GM18951 (cell line): ENCODE measurements at regions not wholly inside any gene's neighbourhood (a gene's known extent, or its start where the extent isn't known, plus 50 kb on each side); places are given as distances from the start of the nearest gene placed in this dataset.

Experiments used
- POLR2A ChIP-seq: IDR thresholded peaks from 4 replicates; pipeline ENCODE4 v1.6.1; 2011; ENCODE audit warnings: mild to moderate bottlenecking; ENCODE audit not compliant: insufficient read length, insufficient read depth; ENCODE audit errors: extremely low read depth
- in situ Hi-C: fragments of 300-500 bp; cut with MboI; formaldehyde crosslinking; loops from one replicate; pipeline ENCODE4 v1.12.0; 2022; ENCODE audit warnings: low sequenced_read_pairs, mixed read lengths, inconsistent platforms; ENCODE audit not compliant: unreplicated experiment

DNA sequence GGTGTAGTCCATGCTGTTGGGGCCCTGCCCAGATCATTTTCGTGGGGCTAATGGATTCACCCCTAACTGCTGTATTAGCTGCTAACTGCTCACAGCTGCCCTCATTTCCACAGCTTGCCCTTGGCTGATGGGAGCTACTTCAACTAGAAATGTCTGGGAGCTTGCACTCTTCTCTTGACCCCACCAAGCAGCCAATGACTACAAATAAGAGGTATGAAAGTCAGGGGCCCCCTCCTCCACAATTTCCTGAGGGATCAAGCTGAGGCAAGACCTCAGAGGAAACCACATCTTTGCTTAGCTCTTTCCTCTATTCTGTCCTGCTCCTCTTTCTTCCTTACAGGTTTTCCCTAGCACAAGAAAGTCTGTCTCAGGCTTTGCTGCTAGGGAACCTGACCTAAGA, 397.5 kb downstream of the MLLT3 start:
- in situ Hi-C loops, result no loop called here
- no peak for TF ChIP-seq POLR2A

DNA sequence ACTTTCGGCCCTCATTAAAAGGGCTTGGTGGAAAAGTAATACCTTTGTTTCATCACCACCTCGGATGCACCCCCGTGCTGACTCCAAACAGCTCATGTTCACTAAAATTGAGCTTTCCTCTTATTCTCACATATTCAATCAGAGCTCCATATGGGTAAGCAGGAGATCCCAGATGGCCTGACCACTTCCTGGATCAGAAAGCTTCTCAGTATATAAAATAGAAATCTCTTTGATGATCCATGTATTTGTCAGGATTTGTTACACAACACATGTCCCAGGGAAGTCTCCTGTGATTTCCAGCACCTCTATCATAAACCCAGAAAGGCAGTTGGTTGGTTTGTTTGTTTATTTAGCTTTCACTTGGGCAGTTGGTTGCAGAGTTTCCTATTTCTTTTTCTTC, 402.0 kb downstream of the MLLT3 start:
- TF ChIP-seq POLR2A, result no peak
- in situ Hi-C loops, result no loop called here

GRCh38 chr9:20219437-20219836, 402.9 kb downstream of the MLLT3 start:
- in situ Hi-C loops, result no loop called here
- no peak for TF ChIP-seq POLR2A

DNA sequence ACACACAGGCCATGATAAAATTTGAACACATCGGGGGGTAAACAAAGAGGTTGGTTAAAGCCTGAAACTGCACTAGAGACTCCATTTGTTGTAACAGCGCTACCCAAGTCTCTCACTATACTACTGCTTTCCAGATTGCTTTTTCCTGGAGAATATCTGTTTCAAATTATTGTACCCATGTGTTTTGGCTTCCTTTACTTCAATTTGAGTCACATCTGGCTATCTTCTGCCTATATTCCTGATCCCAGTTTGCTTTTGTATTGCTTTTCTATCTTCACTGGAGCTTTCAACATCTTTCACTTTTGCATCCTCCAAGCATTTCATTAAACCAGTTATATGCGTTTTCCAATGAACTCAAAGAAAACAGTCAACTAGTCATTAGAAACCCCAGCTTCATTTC, 404.7 kb downstream of the MLLT3 start:
- in situ Hi-C loops, result no loop called here
- TF ChIP-seq POLR2A, result no peak

DNA sequence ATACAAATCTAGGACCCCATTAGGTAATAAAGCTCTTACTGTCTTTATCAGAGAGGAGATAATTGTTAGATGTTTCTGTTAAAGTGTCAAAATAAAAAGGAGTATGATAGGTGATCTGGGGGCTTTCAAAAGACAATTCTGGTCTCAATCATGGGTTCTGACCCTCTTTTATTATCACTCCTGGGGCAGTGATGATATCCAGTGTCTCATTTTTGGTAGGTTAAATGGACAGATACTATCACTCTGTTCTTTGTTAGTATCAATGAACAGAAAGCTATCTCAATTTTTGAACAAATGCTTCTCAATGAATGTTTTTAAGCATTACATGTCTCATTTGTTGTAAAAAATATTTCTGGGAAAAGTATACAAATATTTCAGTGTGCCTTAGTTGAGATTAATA, 405.9 kb downstream of the MLLT3 start:
- in situ Hi-C loops, result no loop called here
- no peak for TF ChIP-seq POLR2A

GRCh38 chr9:20215552-20215951, 406.7 kb downstream of the MLLT3 start:
- in situ Hi-C loops, result no loop called here
- TF ChIP-seq POLR2A, result no peak

DNA sequence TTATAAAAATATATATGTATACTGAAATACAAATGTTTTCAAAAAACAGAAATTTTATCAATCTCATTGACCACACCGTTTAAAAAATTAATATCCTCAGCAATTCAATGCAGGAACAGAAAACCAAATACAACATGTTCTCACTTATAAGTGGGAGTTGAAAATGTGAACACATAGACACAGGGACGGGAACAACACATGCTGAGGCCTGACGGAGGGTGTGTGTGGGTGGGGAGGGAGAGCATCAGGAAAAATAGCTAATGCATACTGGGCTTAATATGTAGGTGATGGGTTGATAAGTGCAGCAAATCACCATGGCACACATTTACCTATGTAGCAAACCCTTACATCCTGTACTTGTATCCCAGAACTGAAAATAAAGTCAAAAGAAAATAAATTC, 409.5 kb downstream of the MLLT3 start:
- TF ChIP-seq POLR2A, result no peak
- in situ Hi-C loops, result no loop called here

DNA sequence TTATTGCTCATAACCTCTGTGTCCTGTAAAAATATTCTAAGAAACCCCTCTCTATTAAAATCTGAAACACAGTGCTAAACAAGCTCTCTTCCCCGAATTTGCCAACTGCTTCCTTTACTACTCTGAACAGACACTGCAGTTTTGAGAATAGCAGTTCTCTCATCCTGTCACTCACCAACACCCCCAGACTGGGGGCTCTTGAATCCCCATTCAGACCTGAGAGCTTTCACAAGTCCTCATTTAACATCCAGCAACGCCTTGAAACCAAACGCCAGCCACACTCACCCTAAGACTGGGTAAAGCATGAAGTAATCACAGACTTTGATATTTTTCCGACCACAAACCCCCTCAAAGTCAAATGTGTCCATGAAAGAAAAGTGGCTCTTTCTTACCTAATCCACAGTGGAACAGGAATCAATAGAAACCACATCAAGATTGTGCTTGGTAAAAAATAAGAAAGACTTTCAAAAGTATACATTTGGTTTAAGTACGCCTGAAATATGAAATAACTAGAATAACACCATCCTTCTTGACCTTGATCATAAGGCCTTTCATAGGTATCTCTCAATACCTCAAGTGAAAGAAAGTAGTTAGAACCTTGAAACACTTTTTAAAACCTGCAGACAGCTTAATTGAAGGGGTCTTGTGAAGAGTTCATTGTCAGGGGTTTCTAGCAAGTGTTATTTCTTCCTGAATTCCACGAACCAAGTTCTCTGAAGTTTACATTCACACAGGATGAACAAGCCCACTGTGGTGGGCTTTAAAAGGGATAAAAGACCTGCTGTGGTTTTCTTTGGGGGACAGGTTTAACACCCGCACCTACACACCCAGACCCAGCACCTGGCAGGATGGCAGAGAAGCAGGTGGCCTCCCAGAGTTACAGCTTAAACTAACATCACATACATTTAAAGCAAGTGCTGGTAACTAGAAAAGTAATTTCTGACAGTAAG, 412.6 kb downstream of the MLLT3 start:
- in situ Hi-C loops, result no loop called here
- TF ChIP-seq POLR2A, result no peak

- no peak for TF ChIP-seq POLR2A
- in situ Hi-C loops, result no loop called here
Measured at GRCh38 chr9:20208961-20209371, 413.3 kb downstream of the MLLT3 start.

GRCh38 chr9:20208226-20208625, 414.1 kb downstream of the MLLT3 start:
- no peak for TF ChIP-seq POLR2A
- in situ Hi-C loops, result no loop called here

DNA sequence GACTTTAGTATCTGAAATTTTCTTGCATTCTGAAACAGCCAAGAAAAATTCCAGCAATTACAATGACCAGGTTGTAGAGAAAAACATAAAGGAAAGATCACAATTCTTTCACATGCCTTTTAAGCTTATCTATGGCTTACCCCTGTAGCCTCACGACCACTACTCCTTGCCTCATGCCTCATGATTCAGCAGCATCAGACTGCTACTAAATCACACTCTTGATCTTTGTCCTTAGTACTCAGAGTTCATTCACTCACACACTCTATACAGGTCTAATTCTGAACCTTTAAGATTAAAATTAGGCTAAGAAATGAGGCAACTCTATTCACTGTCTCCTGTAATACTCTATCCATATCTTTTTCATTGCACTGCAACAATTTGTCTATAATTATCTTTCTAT, 415.1 kb downstream of the MLLT3 start:
- TF ChIP-seq POLR2A, result no peak
- in situ Hi-C loops, result no loop called here

- no peak for TF ChIP-seq POLR2A
- in situ Hi-C loops, result no loop called here
Measured at GRCh38 chr9:20205821-20206220, 416.5 kb downstream of the MLLT3 start.

- no peak for TF ChIP-seq POLR2A
- in situ Hi-C loops, result no loop called here
Measured at GRCh38 chr9:20200991-20201431, 412.2 kb upstream of the SLC24A2 start.

DNA sequence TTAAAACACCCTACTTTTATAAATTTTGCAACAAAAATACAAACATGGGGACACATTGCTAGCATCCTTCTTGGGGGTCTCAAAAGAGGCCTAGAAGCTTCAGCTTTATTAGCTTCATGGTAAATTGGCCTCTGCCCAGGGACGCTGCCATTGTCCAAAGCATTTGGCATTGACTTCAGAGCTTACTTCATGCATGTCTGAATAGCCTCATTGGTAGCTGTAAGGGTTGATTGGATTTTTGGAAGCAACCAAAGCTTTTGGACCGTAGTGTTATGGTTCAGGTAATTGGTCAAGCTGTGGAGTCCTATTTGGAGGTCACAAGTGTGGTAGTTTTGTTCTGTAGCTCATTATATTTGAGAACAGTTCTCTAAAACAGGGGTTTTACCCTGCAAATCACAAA, 411.7 kb upstream of the SLC24A2 start:
- TF ChIP-seq POLR2A, result no peak
- in situ Hi-C loops, result no loop called here
